Nephron progenitor cell (in vitro differentiated cells): ENCODE measurements at regions not wholly inside any gene's neighbourhood (a gene's known extent, or its start where the extent isn't known, plus 50 kb on each side); places are given as distances from the start of the nearest gene placed in this dataset.

Source experiments
- DNase-seq: peaks from one replicate; pipeline ENCODE4 v3.0.0; 2021
- H3K27ac Mint-ChIP-seq: 2 replicates; pipeline ENCODE4 v1.8.0; 2021; ENCODE audit warnings: mild to moderate bottlenecking, moderate library complexity, mixed read lengths
- H3K27me3 Mint-ChIP-seq: 2 replicates; pipeline ENCODE4 v1.8.0; 2021; ENCODE audit warnings: mild to moderate bottlenecking, low read depth, mixed read lengths; ENCODE audit not compliant: poor library complexity
- H3K36me3 Mint-ChIP-seq: 2 replicates; pipeline ENCODE4 v1.8.0; 2021; ENCODE audit warnings: low read depth, mixed read lengths
- H3K4me1 Mint-ChIP-seq: 2 replicates; pipeline ENCODE4 v1.8.0; 2021; ENCODE audit warnings: mixed read lengths
- H3K4me3 Mint-ChIP-seq: 2 replicates; pipeline ENCODE4 v1.8.0; 2021; ENCODE audit warnings: mild to moderate bottlenecking, moderate library complexity, mixed read lengths
- H3K9me3 Mint-ChIP-seq: 2 replicates; pipeline ENCODE4 v1.8.0; 2021; ENCODE audit warnings: mild to moderate bottlenecking, moderate library complexity, mixed read lengths
- CTCF ChIP-seq: fragments of 200-600 bp; sonication (generic); IDR thresholded peaks from 2 replicates; pipeline ENCODE4 v1.5.0; 2021; ENCODE audit warnings: antibody characterized with exemption

- Mint-ChIP-seq H3K4me1 (peaks cover 12% of the 10 kb centered on the region), H3K9me3 (peaks cover 4% of the 10 kb centered on the region), H3K27ac (no peak overlapping the region), H3K36me3 (peaks cover 4% of the 10 kb centered on the region), H3K4me3 (no peak overlapping the region), H3K27me3 (peaks cover 5% of the 10 kb centered on the region)
- DNase-seq: no peak
- no peak for TF ChIP-seq CTCF
Measured at GRCh38 chr2:204234879-204235278, 298.3 kb downstream of the ICOS start.

- H3K36me3 Mint-ChIP-seq: peaks cover 4% of the 10 kb centered on the region
- DNase-seq: no peak
- H3K27ac Mint-ChIP-seq: no peak overlapping the region
- H3K4me3 Mint-ChIP-seq: no peak overlapping the region
- peaks cover 3% of the 10 kb centered on the region for H3K27me3 Mint-ChIP-seq
- no peak for TF ChIP-seq CTCF
- peaks cover 3% of the 10 kb centered on the region for H3K4me1 Mint-ChIP-seq
- H3K9me3 Mint-ChIP-seq: peaks cover 4% of the 10 kb centered on the region
Measured at GRCh38 chr2:204237416-204237815, 300.9 kb downstream of the ICOS start.

GRCh38 chr2:204239411-204240165, 303.0 kb downstream of the ICOS start:
- no peak for TF ChIP-seq CTCF
- H3K27ac Mint-ChIP-seq: no peak overlapping the region
- H3K4me1 Mint-ChIP-seq: peaks cover 3% of the 10 kb centered on the region
- no peak overlapping the region for H3K4me3 Mint-ChIP-seq
- peaks cover 4% of the 10 kb centered on the region for H3K9me3 Mint-ChIP-seq
- peaks cover 4% of the 10 kb centered on the region for H3K36me3 Mint-ChIP-seq
- DNase-seq: no peak
- peaks cover 5% of the 10 kb centered on the region for H3K27me3 Mint-ChIP-seq

GRCh38 chr2:204240961-204241360, 304.3 kb upstream of the PARD3B start:
- peaks cover 4% of the 10 kb centered on the region for H3K9me3 Mint-ChIP-seq
- H3K27me3 Mint-ChIP-seq: peaks cover 5% of the 10 kb centered on the region
- H3K36me3 Mint-ChIP-seq: peaks cover 4% of the 10 kb centered on the region
- peaks cover 3% of the 10 kb centered on the region for H3K4me1 Mint-ChIP-seq
- H3K27ac Mint-ChIP-seq: no peak overlapping the region
- H3K4me3 Mint-ChIP-seq: no peak overlapping the region
- no peak for DNase-seq
- TF ChIP-seq CTCF: no peak

- no peak for DNase-seq
- Mint-ChIP-seq H3K9me3 (no peaks in the 10 kb centered on the region), H3K27ac (no peak overlapping the region), H3K4me3 (no peak overlapping the region), H3K36me3 (no peaks in the 10 kb centered on the region), H3K27me3 (peaks cover 5% of the 10 kb centered on the region), H3K4me1 (peaks cover 11% of the 10 kb centered on the region)
- TF ChIP-seq CTCF: no peak
Measured at GRCh38 chr2:204249437-204249836, 295.8 kb upstream of the PARD3B start.

GRCh38 chr2:204250692-204251091, 294.6 kb upstream of the PARD3B start:
- no peak for TF ChIP-seq CTCF
- H3K27ac Mint-ChIP-seq: no peak overlapping the region
- H3K36me3 Mint-ChIP-seq: no peaks in the 10 kb centered on the region
- DNase-seq: no peak
- no peaks in the 10 kb centered on the region for H3K9me3 Mint-ChIP-seq
- H3K27me3 Mint-ChIP-seq: peaks cover 5% of the 10 kb centered on the region
- no peak overlapping the region for H3K4me3 Mint-ChIP-seq
- H3K4me1 Mint-ChIP-seq: peaks cover 24% of the 10 kb centered on the region
